WTC11 (cell line): ENCODE measurements at regions not wholly inside any gene's neighbourhood (a gene's known extent, or its start where the extent isn't known, plus 50 kb on each side); places are given as distances from the start of the nearest gene placed in this dataset.
A peak's percentile ranks its signal among the peaks of the same experiment; 100 is the strongest.

Source experiments
- ATAC-seq: fragments of 200-7000 bp; cut with Tn5 transposase; 2 replicates; pipeline ENCODE4 v1.10.0; 2021; ENCODE audit warnings: mild to moderate bottlenecking, moderate library complexity
- CTCF ChIA-PET: fragments of 300-600 bp; sonication (Branson Sonifier 250); formaldehyde crosslinking; loops from one replicate; lab custom pipeline; 2021; ENCODE audit warnings: antibody characterized with exemption; lab: Charles Lee
- POLR2A ChIA-PET: fragments of 350-600 bp; sonication (Branson Sonifier 250); formaldehyde crosslinking; loops from one replicate; lab custom pipeline; 2021; ENCODE audit warnings: antibody characterized with exemption; lab: Charles Lee
- DNase-seq: peaks from one replicate; pipeline ENCODE4 v3.0.0; 2021; ENCODE audit warnings: low spot score
- H3K27ac Mint-ChIP-seq: 2 replicates; pipeline ENCODE4 v1.8.0; 2021; ENCODE audit warnings: mixed read lengths
- H3K27me3 Mint-ChIP-seq: 2 replicates; pipeline ENCODE4 v1.8.0; 2021; ENCODE audit warnings: low read depth, mild to moderate bottlenecking, moderate library complexity, mixed read lengths
- H3K36me3 Mint-ChIP-seq: 2 replicates; pipeline ENCODE4 v1.8.0; 2021; ENCODE audit warnings: mixed read lengths
- H3K4me1 Mint-ChIP-seq: 2 replicates; pipeline ENCODE4 v1.8.0; 2022; ENCODE audit warnings: mixed read lengths
- H3K4me3 Mint-ChIP-seq: 2 replicates; pipeline ENCODE4 v1.8.0; 2021; ENCODE audit warnings: mild to moderate bottlenecking, moderate library complexity, mixed read lengths
- H3K9me3 Mint-ChIP-seq: 2 replicates; pipeline ENCODE4 v1.8.0; 2021; ENCODE audit warnings: mixed read lengths
- ATF1 ChIP-seq: sonication (generic); formaldehyde crosslinking; IDR thresholded peaks from 2 replicates; pipeline ENCODE4 v1.8.1; 2023; ENCODE audit warnings: mild to moderate bottlenecking, moderate library complexity, missing genetic modification reagents
- CBFB ChIP-seq: sonication (generic); formaldehyde crosslinking; IDR thresholded peaks from 2 replicates; pipeline ENCODE4 v1.8.1; 2022; ENCODE audit warnings: mild to moderate bottlenecking, low read depth, missing genetic modification reagents
- CREM ChIP-seq: sonication (generic); formaldehyde crosslinking; IDR thresholded peaks from 2 replicates; pipeline ENCODE4 v1.8.1; 2022; ENCODE audit warnings: mild to moderate bottlenecking, missing genetic modification reagents, moderate library complexity
- E2F1 ChIP-seq: sonication (generic); formaldehyde crosslinking; IDR thresholded peaks from 2 replicates; pipeline ENCODE4 v1.8.0; 2022; ENCODE audit warnings: mild to moderate bottlenecking, missing genetic modification reagents
- ELF4 ChIP-seq: sonication (generic); formaldehyde crosslinking; IDR thresholded peaks from 2 replicates; pipeline ENCODE4 v1.8.1; 2022; ENCODE audit warnings: low read depth, mild to moderate bottlenecking, moderate library complexity, missing genetic modification reagents
- FOXP4 ChIP-seq: sonication (generic); formaldehyde crosslinking; IDR thresholded peaks from 2 replicates; pipeline ENCODE4 v1.8.0; 2022; ENCODE audit warnings: mild to moderate bottlenecking, missing genetic modification reagents
- GABPB1 ChIP-seq: sonication (generic); formaldehyde crosslinking; IDR thresholded peaks from 2 replicates; pipeline ENCODE4 v1.8.1; 2023; ENCODE audit warnings: mild to moderate bottlenecking, missing genetic modification reagents
- GRHL2 ChIP-seq: fragments of 250-450 bp; sonication (Bioruptor Pico); IDR thresholded peaks from 2 replicates; pipeline ENCODE4 v1.8.0; 2022; ENCODE audit warnings: mild to moderate bottlenecking, moderate library complexity; ENCODE audit not compliant: insufficient replicate concordance, severe bottlenecking
- IRF1 ChIP-seq: sonication (generic); formaldehyde crosslinking; IDR thresholded peaks from 2 replicates; pipeline ENCODE4 v1.8.0; 2023; ENCODE audit warnings: missing genetic modification reagents
- MAX ChIP-seq: sonication (generic); formaldehyde crosslinking; IDR thresholded peaks from 2 replicates; pipeline ENCODE4 v1.8.0; 2022; ENCODE audit warnings: mild to moderate bottlenecking, missing genetic modification reagents
- NFATC4 ChIP-seq: fragments of 250-450 bp; sonication (Bioruptor Pico); IDR thresholded peaks from 2 replicates; pipeline ENCODE4 v1.9.0; 2021; ENCODE audit warnings: mild to moderate bottlenecking
- SP1 ChIP-seq: sonication (generic); formaldehyde crosslinking; conservative IDR thresholded peaks from 2 replicates; pipeline ENCODE4 v1.8.1; 2022; ENCODE audit warnings: missing genetic modification reagents
- STAT6 ChIP-seq: sonication (generic); formaldehyde crosslinking; conservative IDR thresholded peaks from 2 replicates; pipeline ENCODE4 v1.8.1; 2023; ENCODE audit warnings: mild to moderate bottlenecking, low read depth, missing genetic modification reagents, moderate library complexity
- TEAD1 ChIP-seq: sonication (generic); formaldehyde crosslinking; IDR thresholded peaks from 2 replicates; pipeline ENCODE4 v1.8.0; 2022; ENCODE audit warnings: mild to moderate bottlenecking, missing genetic modification reagents
- TEAD4 ChIP-seq: sonication (generic); formaldehyde crosslinking; IDR thresholded peaks from 2 replicates; pipeline ENCODE4 v1.8.0; 2022; ENCODE audit warnings: mild to moderate bottlenecking, missing genetic modification reagents
- TP53 ChIP-seq: sonication (generic); formaldehyde crosslinking; IDR thresholded peaks from 2 replicates; pipeline ENCODE4 v1.8.1; 2023; ENCODE audit warnings: mild to moderate bottlenecking, missing genetic modification reagents
- USF1 ChIP-seq: sonication (generic); formaldehyde crosslinking; IDR thresholded peaks from 2 replicates; pipeline ENCODE4 v1.8.0; 2022; ENCODE audit warnings: mild to moderate bottlenecking, missing genetic modification reagents
- ZMAT4 ChIP-seq: fragments of 250-450 bp; sonication (Bioruptor Pico); IDR thresholded peaks from 2 replicates; pipeline ENCODE4 v1.9.0; 2021; ENCODE audit warnings: mild to moderate bottlenecking
- ZNF219 ChIP-seq: sonication (generic); formaldehyde crosslinking; IDR thresholded peaks from 2 replicates; pipeline ENCODE4 v1.8.0; 2023; ENCODE audit warnings: missing genetic modification reagents, mild to moderate bottlenecking, borderline replicate concordance
- ZNF423 ChIP-seq: fragments of 250-450 bp; sonication (Bioruptor Pico); IDR thresholded peaks from 2 replicates; pipeline ENCODE4 v2.1.2; 2022; ENCODE audit warnings: mild to moderate bottlenecking, moderate library complexity
- ZSCAN18 ChIP-seq: fragments of 250-450 bp; sonication (Bioruptor Pico); IDR thresholded peaks from 2 replicates; pipeline ENCODE4 v2.1.2; 2022; ENCODE audit warnings: mild to moderate bottlenecking, moderate library complexity

- Mint-ChIP-seq H3K27me3 (no peaks in the 10 kb centered on the region), H3K36me3 (no peaks in the 10 kb centered on the region), H3K4me1 (peaks cover 16% of the 10 kb centered on the region), H3K9me3 (no peaks in the 10 kb centered on the region), H3K4me3 (no peak overlapping the region), H3K27ac (peak overlapping the region; percentile 59)
- TF ChIP-seq IRF1 (CRISPR knock-in tag) (no peak), ZNF219 (CRISPR knock-in tag) (no peak), CBFB (CRISPR knock-in tag) (no peak), STAT6 (CRISPR knock-in tag) (no peak), ZSCAN18 (no peak), TP53 (CRISPR knock-in tag) (no peak), FOXP4 (CRISPR knock-in tag) (no peak), ATF1 (no peak), MAX (CRISPR knock-in tag) (no peak), TEAD4 (CRISPR knock-in tag) (no peak), ELF4 (CRISPR knock-in tag) (no peak), E2F1 (CRISPR knock-in tag) (no peak)
- no peak for DNase-seq
- ChIA-PET POLR2A (no interaction called here), CTCF (interaction anchor here (0.7 kb wide), 1 partner anchor 566 kb away, joined by 3 read pairs; no protein-coding TSS in a partner anchor)
- no peak for ATAC-seq
These were observed 226.5 kb downstream of the ANAPC1 start for GRCh38 chr2:111657351-111657975.

- ChIA-PET CTCF (interaction anchor here (0.7 to 1.6 kb wide), 4 partner anchors 23 to 36 kb away, joined by 3 to 5 read pairs (median 4); no protein-coding TSS in a partner anchor), POLR2A (interaction anchor here (0.6 kb wide), 1 partner anchor 22 kb away, joined by 3 read pairs; no protein-coding TSS in a partner anchor)
- no peaks in the 10 kb centered on the region for H3K27me3 Mint-ChIP-seq
- ATAC-seq = peak; percentile 80
- peak overlapping the region; percentile 98 for H3K27ac Mint-ChIP-seq
- peak; percentile 60 for DNase-seq
- H3K36me3 Mint-ChIP-seq = no peaks in the 10 kb centered on the region
- no peaks in the 10 kb centered on the region for H3K9me3 Mint-ChIP-seq
- H3K4me3 Mint-ChIP-seq = no peak overlapping the region
- peaks cover 20% of the 10 kb centered on the region for H3K4me1 Mint-ChIP-seq
- TF ChIP-seq ZNF423 (CRISPR knock-in tag) (no peak), ZMAT4 (CRISPR knock-in tag) (no peak), SP1 (CRISPR knock-in tag) (no peak), NFATC4 (CRISPR knock-in tag) (no peak), GABPB1 (peak; percentile 89), MAX (CRISPR knock-in tag) (peak; percentile 72), GRHL2 (CRISPR knock-in tag) (no peak), USF1 (CRISPR knock-in tag) (0 out of 2 replicates have a peak, but pooled peaks have one; percentile 62), CREM (no peak), TEAD1 (CRISPR knock-in tag) (no peak), E2F1 (CRISPR knock-in tag) (no peak)
These were observed 224.3 kb downstream of the ANAPC1 start for GRCh38 chr2:111659361-111660333.
